C4-2B (cell line): ENCODE measurements at regions not wholly inside any gene's neighbourhood (a gene's known extent, or its start where the extent isn't known, plus 50 kb on each side); places are given as distances from the start of the nearest gene placed in this dataset.

Experiments used
- CTCF ChIP-seq: fragments of 450-650 bp; conservative IDR thresholded peaks from 2 replicates; pipeline ENCODE4 v1.5.1; 2017; ENCODE audit warnings: mild to moderate bottlenecking
- ZFX ChIP-seq: fragments of 450-650 bp; IDR thresholded peaks from 2 replicates; pipeline ENCODE4 v1.6.1; 2017

DNA sequence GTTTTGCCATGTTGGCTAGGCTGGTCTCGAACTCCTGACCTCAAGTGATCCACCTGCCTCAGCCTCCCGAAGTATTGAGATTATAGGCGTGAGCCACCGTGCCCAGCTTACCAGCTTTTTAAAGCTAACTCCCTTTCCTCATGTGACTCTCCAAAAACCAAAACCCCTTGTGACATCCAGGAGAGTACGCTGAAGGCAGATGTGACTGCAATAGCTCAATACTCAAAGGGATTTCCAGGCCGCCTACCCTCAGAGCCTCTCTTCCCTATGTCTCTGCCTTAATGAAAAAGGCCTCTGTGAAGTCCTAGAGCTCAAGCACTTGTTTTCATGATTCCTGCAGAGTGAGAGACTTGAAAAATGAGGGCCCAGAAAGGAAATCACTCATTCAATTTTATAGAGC, 82.6 kb downstream of the TEX35 start:
- TF ChIP-seq CTCF (no peak), ZFX (no peak)
